RWPE2 (cell line): ENCODE measurements at regions not wholly inside any gene's neighbourhood (a gene's known extent, or its start where the extent isn't known, plus 50 kb on each side); places are given as distances from the start of the nearest gene placed in this dataset.

Source experiments
- ATAC-seq: fragments of 200-7000 bp; cut with Tn5 transposase; 3 replicates; pipeline ENCODE4 v1.9.1; 2021; ENCODE audit warnings: low read depth
- DNase-seq: peaks from one replicate; pipeline ENCODE4 v3.0.0-alpha.2; 2020; ENCODE audit warnings: low spot score
- H3K27ac ChIP-seq: fragments of 450-650 bp; 2 replicates; pipeline ENCODE4 v1.5.1; 2017; ENCODE audit warnings: mild to moderate bottlenecking; ENCODE audit not compliant: poor library complexity, severe bottlenecking
- H3K27me3 ChIP-seq: fragments of 250-450 bp; sonication (Bioruptor Pico); 2 replicates; pipeline ENCODE4 v1.5.1; 2021; ENCODE audit warnings: mild to moderate bottlenecking, moderate library complexity; ENCODE audit not compliant: insufficient read depth, poor library complexity, severe bottlenecking
- H3K36me3 ChIP-seq: fragments of 250-450 bp; sonication (Bioruptor Pico); 2 replicates; pipeline ENCODE4 v1.5.1; 2020; ENCODE audit warnings: low read depth, mild to moderate bottlenecking, moderate library complexity
- H3K4me1 ChIP-seq: fragments of 250-450 bp; sonication (Bioruptor Pico); 2 replicates; pipeline ENCODE4 v1.5.1; 2021; ENCODE audit warnings: mild to moderate bottlenecking, moderate library complexity; ENCODE audit not compliant: insufficient read depth, poor library complexity, severe bottlenecking
- H3K4me3 ChIP-seq: fragments of 250-450 bp; sonication (Bioruptor Pico); 2 replicates; pipeline ENCODE4 v1.5.1; 2021; ENCODE audit warnings: mild to moderate bottlenecking, moderate library complexity; ENCODE audit not compliant: severe bottlenecking
- H3K9me3 ChIP-seq: fragments of 250-450 bp; sonication (Bioruptor Pico); 2 replicates; pipeline ENCODE4 v1.5.1; 2021; ENCODE audit warnings: mild to moderate bottlenecking, moderate library complexity; ENCODE audit not compliant: severe bottlenecking
- CTCF ChIP-seq: fragments of 450-650 bp; IDR thresholded peaks from one replicate; pipeline ENCODE4 v1.5.1; 2017; ENCODE audit warnings: mild to moderate bottlenecking, moderate library complexity; ENCODE audit not compliant: poor library complexity, severe bottlenecking

- Histone ChIP-seq H3K4me3 (no peak overlapping the region), H3K4me1 (no peaks in the 10 kb centered on the region), H3K27ac (no peak overlapping the region), H3K27me3 (no peaks in the 10 kb centered on the region), H3K9me3 (no peaks in the 10 kb centered on the region), H3K36me3 (no peaks in the 10 kb centered on the region)
- no peak for TF ChIP-seq CTCF
- ATAC-seq, result no peak; the same call in 2 of the 3 replicates
- no peak for DNase-seq
Measured at GRCh38 chr3:153767601-153768560, 353.3 kb upstream of the ARHGEF26 start.

GRCh38 chr3:153768561-153769469, 352.4 kb upstream of the ARHGEF26 start:
- peak; percentile 77 for ATAC-seq
- TF ChIP-seq CTCF, result peak; percentile 80
- no peak for DNase-seq
- no peak overlapping the region for H3K4me3 ChIP-seq
- H3K4me1 ChIP-seq, result no peaks in the 10 kb centered on the region
- H3K27me3 ChIP-seq, result no peaks in the 10 kb centered on the region
- no peaks in the 10 kb centered on the region for H3K9me3 ChIP-seq
- H3K27ac ChIP-seq, result no peak overlapping the region
- H3K36me3 ChIP-seq, result no peaks in the 10 kb centered on the region

DNA sequence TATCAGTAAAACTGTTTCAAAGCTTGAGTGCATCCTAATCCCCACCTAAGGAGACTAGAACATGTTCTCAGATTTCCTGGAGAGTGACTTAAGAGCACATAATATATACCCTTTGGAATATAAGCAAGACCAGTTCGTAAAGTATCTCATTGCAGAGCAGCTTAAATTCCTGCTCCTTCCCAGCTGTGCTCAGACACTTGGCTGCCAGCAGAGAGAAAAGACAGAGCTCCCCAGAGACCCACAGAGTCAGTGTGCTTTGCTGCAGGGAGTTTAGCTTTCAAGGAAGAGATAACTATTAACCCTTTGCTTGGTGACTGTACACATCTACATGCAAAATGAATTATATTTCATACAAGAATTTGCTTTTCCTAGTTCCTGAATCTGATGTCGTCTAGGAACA, 338.1 kb upstream of the ARHGEF26 start:
- Histone ChIP-seq H3K4me3 (no peak overlapping the region), H3K36me3 (no peaks in the 10 kb centered on the region), H3K9me3 (no peaks in the 10 kb centered on the region), H3K27ac (no peak overlapping the region), H3K27me3 (no peaks in the 10 kb centered on the region), H3K4me1 (no peaks in the 10 kb centered on the region)
- TF ChIP-seq CTCF, result no peak
- no peak for ATAC-seq
- DNase-seq, result no peak

DNA sequence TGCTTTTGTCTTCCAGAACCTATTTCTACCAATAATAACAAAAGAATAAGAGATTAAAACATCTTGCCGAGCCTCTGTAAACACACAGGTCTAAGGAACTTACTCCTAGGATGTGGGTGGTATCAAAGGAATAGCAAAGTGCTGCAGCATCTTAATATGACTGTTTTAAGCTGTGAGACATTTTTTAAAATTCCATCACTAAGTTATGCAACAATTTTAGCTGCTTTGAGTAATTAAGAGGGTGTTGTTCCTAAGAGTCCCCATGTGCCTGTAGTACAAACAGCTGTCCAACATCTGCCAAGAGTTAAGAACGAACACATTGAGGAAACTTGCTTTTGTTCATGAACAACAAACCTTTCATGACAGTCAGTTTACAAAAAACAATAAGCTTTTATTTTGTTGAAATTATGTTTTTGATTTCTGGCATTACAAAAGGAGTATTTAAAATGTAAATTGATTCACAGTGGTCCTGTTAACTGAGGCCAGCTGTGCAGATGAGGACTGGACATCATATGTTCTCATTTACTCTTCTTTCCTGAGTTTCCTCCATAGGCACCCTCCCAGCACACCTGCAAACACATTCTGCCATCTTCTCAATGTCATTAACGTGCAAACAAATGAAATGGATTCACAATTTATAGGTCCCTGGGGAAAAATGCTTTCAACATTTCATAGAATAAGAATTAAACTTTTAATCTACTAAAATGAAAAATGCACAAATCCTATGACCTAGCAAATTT, 337.3 kb upstream of the ARHGEF26 start:
- Histone ChIP-seq H3K4me3 (no peak overlapping the region), H3K27ac (no peak overlapping the region), H3K9me3 (no peaks in the 10 kb centered on the region), H3K27me3 (no peaks in the 10 kb centered on the region), H3K36me3 (no peaks in the 10 kb centered on the region), H3K4me1 (no peaks in the 10 kb centered on the region)
- DNase-seq, result no peak
- no peak for TF ChIP-seq CTCF
- ATAC-seq, result no peak
